T-cell (primary cell): ENCODE measurements at regions not wholly inside any gene's neighbourhood (a gene's known extent, or its start where the extent isn't known, plus 50 kb on each side); places are given as distances from the start of the nearest gene placed in this dataset.
A peak's percentile ranks its signal among the peaks of the same experiment; 100 is the strongest.

Experiments
- ATAC-seq, 4 experiments: fragments of 200-7000 bp in 3 of 4; fragments of 150-1000 bp in 1 of 4; cut with Tn5 transposase; replicated peaks in 1 of 4; 1 replicate in 3 of 4; 2 replicates in 1 of 4; pipeline ENCODE4 v1.10.0; 2021; ENCODE audit warnings: moderate library complexity in 3 of 4, mild to moderate bottlenecking in 2 of 4, moderate number of reproducible peaks in 1 of 4
- CTCF ChIA-PET, 2 donors: fragments of 300-600 bp; sonication (Branson Sonifier 250); formaldehyde crosslinking; loops; one replicate each; lab custom pipeline; 2022; ENCODE audit warnings: antibody characterized with exemption in 2 of 2; lab: Charles Lee
- POLR2A ChIA-PET, 2 donors: fragments of 300-600 bp; sonication (Branson Sonifier 250); formaldehyde crosslinking; loops; one replicate each; lab custom pipeline; 2022; ENCODE audit warnings: antibody characterized with exemption in 2 of 2; lab: Charles Lee
- DNase-seq, 35 experiments: peaks; one replicate each; pipeline versions ENCODE4 v3.0.0 to v3.0.0-alpha.2; 2013 to 2023
- H3K27ac ChIP-seq: one replicate; pipeline ENCODE4 v1.5.1; 2013; ENCODE audit warnings: low read length
- H3K27me3 ChIP-seq, 2 experiments: replicated peaks in 1 of 2; 1 replicate in 1 of 2; 2 replicates in 1 of 2; pipeline versions ENCODE4 v1.6.1 to v1.7.0; 2013; ENCODE audit warnings: low read length in 1 of 2, mixed read lengths in 1 of 2; ENCODE audit not compliant: control insufficient read depth in 2 of 2, insufficient read depth in 2 of 2; ENCODE audit errors: extremely low read depth in 1 of 2
- H3K36me3 ChIP-seq, 2 donors: 1 replicate in 1 of 2; 2 replicates in 1 of 2; pipeline versions ENCODE4 v1.6.1 to v1.7.0; 2013; ENCODE audit warnings: low read length in 1 of 2; ENCODE audit not compliant: control insufficient read depth in 2 of 2, insufficient read depth in 1 of 2; ENCODE audit errors: extremely low read depth in 1 of 2
- H3K4me1 ChIP-seq, 2 experiments: 1 replicate in 1 of 2; 2 replicates in 1 of 2; pipeline versions ENCODE4 v1.6.1 to v1.7.0; 2013; ENCODE audit warnings: low read length in 2 of 2, mixed read lengths in 1 of 2; ENCODE audit not compliant: insufficient read depth in 2 of 2, control insufficient read depth in 1 of 2; ENCODE audit errors: extremely low read depth in 1 of 2
- H3K4me3 ChIP-seq, 2 donors: 1 replicate in 1 of 2; 2 replicates in 1 of 2; pipeline versions ENCODE4 v1.5.1 to v1.7.0; 2013; ENCODE audit warnings: mild to moderate bottlenecking in 2 of 2, low read length in 1 of 2, moderate library complexity in 1 of 2; ENCODE audit not compliant: control insufficient read depth in 1 of 2; ENCODE audit errors: extremely low read depth in 1 of 2
- H3K9me3 ChIP-seq: 2 replicates; pipeline ENCODE4 v1.7.0; 2013
- H3K27ac Mint-ChIP-seq, 2 donors: one replicate each; pipeline ENCODE4 v1.8.0; 2020 to 2021; ENCODE audit warnings: mild to moderate bottlenecking in 2 of 2, mixed read lengths in 2 of 2
- H3K27me3 Mint-ChIP-seq, 2 donors: one replicate each; pipeline ENCODE4 v1.8.0; 2021 to 2022; ENCODE audit warnings: mixed read lengths in 2 of 2
- H3K36me3 Mint-ChIP-seq: one replicate; pipeline ENCODE4 v1.8.0; 2021; ENCODE audit warnings: mixed read lengths
- H3K4me1 Mint-ChIP-seq, 3 donors: one replicate each; pipeline ENCODE4 v1.8.0; 2020 to 2022; ENCODE audit warnings: mixed read lengths in 3 of 3, mild to moderate bottlenecking in 1 of 3
- H3K4me3 Mint-ChIP-seq, 3 donors: one replicate each; pipeline ENCODE4 v1.8.0; 2020 to 2022; ENCODE audit warnings: mild to moderate bottlenecking in 3 of 3, mixed read lengths in 3 of 3, moderate library complexity in 3 of 3
- H3K9me3 Mint-ChIP-seq, 3 donors: one replicate each; pipeline ENCODE4 v1.8.0; 2020 to 2022; ENCODE audit warnings: mixed read lengths in 3 of 3
- WGBS: methylation state at CpG from one replicate; pipeline ENCODE4 v1.1.5; 2013; ENCODE audit warnings: missing lambda C conversion rate; ENCODE audit not compliant: insufficient coverage; 5-methylcytosine and 5-hydroxymethylcytosine counted together

GRCh38 chr10:32131388-32131787, 75.2 kb upstream of the KIF5B start:
- ChIA-PET POLR2A (no interaction called here), CTCF (no interaction called here)
- ATAC-seq (peak in 1 of 4 experiments; percentile 22), DNase-seq (no peak)
- Mint-ChIP-seq H3K27me3 (no peaks in the 10 kb centered on the region), H3K27ac (peak overlapping the region in 1 of 2 donors; percentile 47), H3K4me3 (no peak overlapping the region), H3K4me1 (peaks cover 10 to 20% (median 13%) of the 10 kb centered on the region in 3 donors), H3K9me3 (no peaks in the 10 kb centered on the region), H3K36me3 (no peaks in the 10 kb centered on the region)
- no peak overlapping the region for H3K4me3 ChIP-seq
- H3K4me1 ChIP-seq: peaks cover 3 to 9% of the 10 kb centered on the region in 2 experiments
- no peak overlapping the region for H3K27ac ChIP-seq
- no peaks in the 10 kb centered on the region for H3K36me3 ChIP-seq
- no peaks in the 10 kb centered on the region for H3K9me3 ChIP-seq
- H3K27me3 ChIP-seq: no peaks in the 10 kb centered on the region
- 4% methylated on average over 2 of the region's 3 CpGs for WGBS

- no peaks in the 10 kb centered on the region for H3K9me3 Mint-ChIP-seq
- peaks cover 10 to 20% (median 13%) of the 10 kb centered on the region in 3 donors for H3K4me1 Mint-ChIP-seq
- H3K27ac Mint-ChIP-seq: no peak overlapping the region
- Histone ChIP-seq H3K4me1 (peaks cover 3 to 9% of the 10 kb centered on the region in 2 experiments), H3K36me3 (no peaks in the 10 kb centered on the region), H3K4me3 (no peak overlapping the region), H3K27me3 (no peaks in the 10 kb centered on the region), H3K9me3 (no peaks in the 10 kb centered on the region), H3K27ac (no peak overlapping the region)
- DNase-seq (no peak), ATAC-seq (no peak)
- no peaks in the 10 kb centered on the region for H3K27me3 Mint-ChIP-seq
- no peak overlapping the region for H3K4me3 Mint-ChIP-seq
- ChIA-PET POLR2A (no interaction called here), CTCF (no interaction called here)
- no peaks in the 10 kb centered on the region for H3K36me3 Mint-ChIP-seq
- WGBS: no CpG with 5 or more reads among the region's 2 CpGs
These were observed 74.6 kb upstream of the KIF5B start for GRCh38 chr10:32130788-32131187.

DNA sequence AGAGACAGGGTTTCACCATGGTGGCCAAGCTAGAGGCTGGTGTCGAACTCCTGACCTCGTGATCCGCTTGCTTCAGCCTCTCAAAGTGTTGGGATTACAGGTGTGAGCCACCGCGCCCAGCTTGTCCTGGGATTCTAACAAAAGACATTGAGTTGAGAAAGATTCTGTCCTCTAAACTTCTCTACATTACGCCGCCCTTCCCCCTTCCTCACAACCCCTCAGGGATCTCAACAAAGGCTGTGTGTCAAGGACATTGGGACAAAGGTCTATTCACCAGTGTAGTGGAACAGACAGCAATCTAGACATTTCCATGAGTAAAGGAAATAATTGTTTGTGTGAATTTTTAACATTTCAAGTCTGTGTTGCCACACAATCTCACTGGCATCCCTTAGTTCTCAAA, 68.8 kb upstream of the KIF5B start:
- Histone ChIP-seq H3K4me1 (no peaks in the 10 kb centered on the region), H3K27me3 (peaks cover 0 to 5% of the 10 kb centered on the region in 2 experiments), H3K36me3 (no peaks in the 10 kb centered on the region), H3K9me3 (no peaks in the 10 kb centered on the region), H3K4me3 (no peak overlapping the region), H3K27ac (no peak overlapping the region)
- no peak overlapping the region for H3K4me3 Mint-ChIP-seq
- no peak for ATAC-seq
- DNase-seq: no peak
- WGBS: no CpG with 5 or more reads among the region's 7 CpGs
- no peaks in the 10 kb centered on the region for H3K27me3 Mint-ChIP-seq
- H3K4me1 Mint-ChIP-seq: no peaks in the 10 kb centered on the region
- no peak overlapping the region for H3K27ac Mint-ChIP-seq
- H3K9me3 Mint-ChIP-seq: peaks cover 0 to 5% (median 0%) of the 10 kb centered on the region in 3 donors
- POLR2A ChIA-PET: no interaction called here
- CTCF ChIA-PET: no interaction called here
- H3K36me3 Mint-ChIP-seq: peaks cover 3% of the 10 kb centered on the region

DNA sequence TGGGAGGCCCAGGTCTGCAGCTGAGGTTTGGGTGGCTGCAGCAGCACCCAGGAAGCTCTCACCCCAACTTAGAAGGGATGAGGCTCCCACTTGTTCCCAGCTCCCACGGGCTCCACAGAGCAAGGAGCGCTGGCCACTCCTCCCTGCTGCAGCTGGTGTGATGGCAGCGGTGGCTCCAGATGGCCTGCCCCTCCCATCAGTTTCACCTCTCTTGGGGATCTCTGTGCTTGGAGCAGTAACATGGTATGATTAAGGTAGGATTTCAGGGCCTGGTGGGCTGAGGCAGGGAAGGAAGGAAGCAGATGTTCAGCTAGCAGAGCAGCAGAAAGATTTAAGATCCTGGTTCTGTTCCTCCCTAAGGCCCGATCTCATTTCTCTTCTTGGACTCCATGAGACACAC, 66.8 kb upstream of the KIF5B start:
- H3K4me3 Mint-ChIP-seq: no peak overlapping the region
- ATAC-seq (no peak), DNase-seq (no peak)
- WGBS: no CpG with 5 or more reads among the region's 4 CpGs
- Histone ChIP-seq H3K9me3 (no peaks in the 10 kb centered on the region), H3K4me1 (no peaks in the 10 kb centered on the region), H3K36me3 (no peaks in the 10 kb centered on the region), H3K27me3 (peaks cover 0 to 5% of the 10 kb centered on the region in 2 experiments), H3K27ac (no peak overlapping the region), H3K4me3 (no peak overlapping the region)
- peaks cover 0 to 6% of the 10 kb centered on the region in 2 donors for H3K27me3 Mint-ChIP-seq
- POLR2A ChIA-PET: no interaction called here
- no peak overlapping the region for H3K27ac Mint-ChIP-seq
- peaks cover 0 to 5% (median 0%) of the 10 kb centered on the region in 3 donors for H3K9me3 Mint-ChIP-seq
- H3K36me3 Mint-ChIP-seq: peaks cover 3% of the 10 kb centered on the region
- H3K4me1 Mint-ChIP-seq: no peaks in the 10 kb centered on the region
- CTCF ChIA-PET: no interaction called here

GRCh38 chr10:32121648-32122047, 65.4 kb upstream of the KIF5B start:
- Mint-ChIP-seq H3K4me1 (no peaks in the 10 kb centered on the region), H3K9me3 (peaks cover 0 to 5% (median 0%) of the 10 kb centered on the region in 3 donors), H3K4me3 (no peak overlapping the region), H3K27ac (no peak overlapping the region), H3K36me3 (peaks cover 3% of the 10 kb centered on the region), H3K27me3 (peaks cover 0 to 6% of the 10 kb centered on the region in 2 donors)
- Histone ChIP-seq H3K4me3 (no peak overlapping the region), H3K27ac (no peak overlapping the region), H3K4me1 (no peaks in the 10 kb centered on the region), H3K9me3 (no peaks in the 10 kb centered on the region), H3K36me3 (no peaks in the 10 kb centered on the region), H3K27me3 (peaks cover 0 to 9% of the 10 kb centered on the region in 2 experiments)
- DNase-seq (no peak), ATAC-seq (no peak)
- ChIA-PET CTCF (interaction anchor here in 1 of 2 donors (0.6 kb wide), 1 partner anchor 605 kb away, joined by 3 read pairs; no protein-coding TSS in a partner anchor), POLR2A (no interaction called here)
- 96% methylated on average over 4 of the region's 4 CpGs for WGBS

- H3K36me3 Mint-ChIP-seq: peaks cover 3% of the 10 kb centered on the region
- POLR2A ChIA-PET: no interaction called here
- CTCF ChIA-PET: no interaction called here
- ATAC-seq: no peak
- peaks cover 9 to 14% of the 10 kb centered on the region in 2 donors for H3K27me3 Mint-ChIP-seq
- no CpG with 5 or more reads among the region's 3 CpGs for WGBS
- Histone ChIP-seq H3K27ac (no peak overlapping the region), H3K36me3 (no peaks in the 10 kb centered on the region), H3K4me1 (no peaks in the 10 kb centered on the region), H3K4me3 (no peak overlapping the region), H3K9me3 (no peaks in the 10 kb centered on the region), H3K27me3 (peaks cover 0 to 15% of the 10 kb centered on the region in 2 experiments)
- no peaks in the 10 kb centered on the region for H3K4me1 Mint-ChIP-seq
- no peak for DNase-seq
- peaks cover 0 to 5% (median 0%) of the 10 kb centered on the region in 3 donors for H3K9me3 Mint-ChIP-seq
- no peak overlapping the region for H3K4me3 Mint-ChIP-seq
- no peak overlapping the region for H3K27ac Mint-ChIP-seq
These were observed 63.9 kb upstream of the KIF5B start for GRCh38 chr10:32120147-32120546.

DNA sequence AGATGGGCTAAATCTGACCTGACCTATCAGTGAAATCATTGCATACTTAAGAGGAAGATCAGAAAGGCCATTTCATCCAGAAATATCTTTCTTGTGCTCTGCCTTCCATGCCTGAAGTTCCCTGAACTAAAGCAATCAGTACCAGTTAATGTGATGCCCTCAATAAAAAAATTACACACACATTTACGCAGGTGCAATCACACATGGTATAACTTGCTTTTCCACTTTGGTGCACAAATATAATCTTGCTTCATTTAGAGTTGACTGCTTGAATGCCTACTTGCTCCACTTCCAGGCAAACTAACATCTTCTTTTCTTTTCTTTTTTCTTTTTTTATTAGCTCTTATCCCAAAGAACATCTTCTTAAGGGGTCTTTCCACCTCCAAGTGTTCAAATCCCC, 58.3 kb upstream of the KIF5B start:
- Histone ChIP-seq H3K4me1 (no peaks in the 10 kb centered on the region), H3K9me3 (no peaks in the 10 kb centered on the region), H3K36me3 (no peaks in the 10 kb centered on the region), H3K4me3 (no peak overlapping the region), H3K27me3 (peaks cover 0 to 10% of the 10 kb centered on the region in 2 experiments), H3K27ac (no peak overlapping the region)
- ChIA-PET CTCF (no interaction called here), POLR2A (no interaction called here)
- Mint-ChIP-seq H3K27ac (no peak overlapping the region), H3K4me3 (no peak overlapping the region), H3K27me3 (peaks cover 14 to 15% of the 10 kb centered on the region in 2 donors), H3K9me3 (no peaks in the 10 kb centered on the region), H3K36me3 (no peaks in the 10 kb centered on the region), H3K4me1 (no peaks in the 10 kb centered on the region)
- DNase-seq (no peak), ATAC-seq (no peak)
- WGBS: 64% methylated on average over 1 of the region's 1 CpG
